HG02943 (cell line): ENCODE measurements at regions not wholly inside any gene's neighbourhood (a gene's known extent, or its start where the extent isn't known, plus 50 kb on each side); places are given as distances from the start of the nearest gene placed in this dataset.

Experiments used
- ATAC-seq: cut with Tn5 transposase; IDR thresholded peaks from one replicate; pipeline ENCODE4 v1.9.1; 2021; ENCODE audit warnings: mild to moderate bottlenecking, low read depth, moderate library complexity; ENCODE audit not compliant: unreplicated experiment

GRCh38 chr2:13917958-13918357, 714.6 kb upstream of the LRATD1 start:
- ATAC-seq: no peak

- no peak for ATAC-seq
Measured at GRCh38 chr2:13919981-13920382, 712.5 kb upstream of the LRATD1 start.

- ATAC-seq: no peak
Measured at GRCh38 chr2:13921245-13921644, 711.3 kb upstream of the LRATD1 start.

- no peak for ATAC-seq
Measured at GRCh38 chr2:13923823-13924222, 708.7 kb upstream of the LRATD1 start.

GRCh38 chr2:13942111-13942510, 690.4 kb upstream of the LRATD1 start:
- ATAC-seq: no peak

GRCh38 chr2:13950761-13951160, 681.8 kb upstream of the LRATD1 start:
- no peak for ATAC-seq

- no peak for ATAC-seq
Measured at GRCh38 chr2:13968811-13969210, 663.7 kb upstream of the LRATD1 start.

GRCh38 chr2:13986119-13986720, 646.3 kb upstream of the LRATD1 start:
- ATAC-seq: no peak

- no peak for ATAC-seq
Measured at GRCh38 chr2:13996527-13996926, 636.0 kb upstream of the LRATD1 start.

- no peak for ATAC-seq
Measured at GRCh38 chr2:14011190-14011589, 621.3 kb upstream of the LRATD1 start.

- ATAC-seq: no peak
Measured at GRCh38 chr2:14015113-14015630, 617.3 kb upstream of the LRATD1 start.

- ATAC-seq: no peak
Measured at GRCh38 chr2:14016289-14016955, 616.1 kb upstream of the LRATD1 start.

GRCh38 chr2:14018620-14019019, 613.9 kb upstream of the LRATD1 start:
- no peak for ATAC-seq

- no peak for ATAC-seq
Measured at GRCh38 chr2:14023558-14023957, 609.0 kb upstream of the LRATD1 start.

GRCh38 chr2:14039134-14039533, 593.4 kb upstream of the LRATD1 start:
- ATAC-seq: no peak

GRCh38 chr2:14047491-14047890, 585.0 kb upstream of the LRATD1 start:
- no peak for ATAC-seq

GRCh38 chr2:14051401-14051800, 581.1 kb upstream of the LRATD1 start:
- no peak for ATAC-seq

- ATAC-seq: no peak
Measured at GRCh38 chr2:14053105-14053504, 579.4 kb upstream of the LRATD1 start.

GRCh38 chr2:14064346-14064745, 568.2 kb upstream of the LRATD1 start:
- no peak for ATAC-seq

- ATAC-seq: no peak
Measured at GRCh38 chr2:14072338-14072737, 560.2 kb upstream of the LRATD1 start.

GRCh38 chr2:14074691-14075090, 557.8 kb upstream of the LRATD1 start:
- ATAC-seq: no peak

- no peak for ATAC-seq
Measured at GRCh38 chr2:14079576-14079975, 552.9 kb upstream of the LRATD1 start.
